GM20431 (cell line): ENCODE measurements at regions not wholly inside any gene's neighbourhood (a gene's known extent, or its start where the extent isn't known, plus 50 kb on each side); places are given as distances from the start of the nearest gene placed in this dataset.
"Not testable (repeated sequence)": the region's sequence is repeated elsewhere in the genome, so short reads cannot be mapped to it uniquely, and the experiment has no call there.

Experiments
- in situ Hi-C: fragments of 300-500 bp; cut with MseI, MboI; formaldehyde crosslinking; loops from one replicate; pipeline ENCODE4 v1.15.0; 2020; ENCODE audit warnings: low sequenced_read_pairs; ENCODE audit not compliant: unreplicated experiment

- in situ Hi-C loops = no loop called here
Measured at GRCh38 chr12:14201291-14201690, 164.2 kb upstream of the ATF7IP start.

DNA sequence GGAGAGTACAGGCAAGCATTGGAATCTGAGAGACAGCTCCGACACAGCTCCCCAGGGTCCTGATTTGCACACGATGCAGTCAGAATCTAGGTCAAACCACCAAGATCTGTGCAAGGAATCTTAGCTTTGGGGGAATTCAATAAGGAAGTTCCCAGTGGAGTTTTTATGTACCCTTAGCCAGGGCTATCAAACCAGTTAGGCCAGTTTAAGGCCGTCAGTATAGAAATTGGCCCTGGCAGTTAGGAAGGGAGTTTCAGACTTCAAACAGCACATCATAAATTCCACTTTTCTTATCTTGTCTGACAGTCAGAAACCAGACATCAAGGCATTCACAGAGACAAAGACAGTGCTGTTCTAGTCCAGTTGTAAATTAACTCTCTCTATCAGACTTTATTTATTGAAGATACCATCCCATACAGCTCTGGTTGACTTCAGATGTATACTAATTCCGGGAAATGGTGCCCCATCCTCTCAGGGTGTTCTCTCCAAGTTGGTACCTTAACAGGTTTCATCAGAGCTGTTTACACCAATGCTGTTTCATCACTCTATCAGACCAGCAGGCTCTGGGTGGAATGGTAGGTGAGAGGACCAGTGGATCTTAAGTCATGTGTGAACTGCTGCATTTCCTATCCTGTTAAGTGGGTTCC lies 157.5 kb upstream of the ATF7IP start:
- in situ Hi-C loops = no loop called here

GRCh38 chr12:14211947-14212387 lies 153.5 kb upstream of the ATF7IP start:
- in situ Hi-C loops = no loop called here

GRCh38 chr12:14213542-14213941 lies 151.9 kb upstream of the ATF7IP start:
- in situ Hi-C loops = no loop called here

DNA sequence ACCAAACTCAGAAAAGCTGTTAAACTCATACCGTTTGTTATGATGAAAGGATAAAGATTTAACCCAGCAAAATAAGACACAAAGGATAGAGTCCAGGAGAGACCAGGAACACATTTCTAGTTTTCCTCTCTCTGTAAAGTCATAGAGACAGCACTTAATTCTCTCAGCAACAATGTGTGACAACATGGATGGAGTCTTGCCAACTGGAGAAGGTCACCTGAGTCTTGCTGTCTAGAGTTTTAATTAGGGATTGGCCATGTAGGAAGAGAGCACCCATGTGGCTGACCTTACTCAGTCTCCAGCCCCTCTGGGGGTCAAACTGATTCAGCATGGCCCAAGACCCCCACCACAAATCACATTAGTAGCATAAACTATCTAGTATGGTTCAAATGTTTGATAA lies 151.0 kb upstream of the ATF7IP start:
- in situ Hi-C loops = no loop called here

GRCh38 chr12:14215949-14216348 lies 149.5 kb upstream of the ATF7IP start:
- in situ Hi-C loops = not testable (repeated sequence)

GRCh38 chr12:14216405-14217294 lies 148.8 kb upstream of the ATF7IP start:
- in situ Hi-C loops = no loop called here

- in situ Hi-C loops = no loop called here
Measured at GRCh38 chr12:14219156-14219555, 146.3 kb upstream of the ATF7IP start.

- in situ Hi-C loops = not testable (repeated sequence)
Measured at GRCh38 chr12:14219670-14220069, 145.8 kb upstream of the ATF7IP start.

- in situ Hi-C loops = loop anchor here (25.0 kb wide), 1 partner anchor 437 kb away; no protein-coding TSS in a partner anchor
Measured at GRCh38 chr12:14225064-14225463, 140.4 kb upstream of the ATF7IP start.

- in situ Hi-C loops = loop anchor here (25.0 kb wide), 1 partner anchor 427 kb away; no protein-coding TSS in a partner anchor
Measured at GRCh38 chr12:14235176-14235575, 130.3 kb upstream of the ATF7IP start.

- in situ Hi-C loops = loop anchor here (25.0 kb wide), 1 partner anchor 426 kb away; no protein-coding TSS in a partner anchor
Measured at GRCh38 chr12:14236641-14237040, 128.8 kb upstream of the ATF7IP start.

GRCh38 chr12:14238221-14238792 lies 127.2 kb upstream of the ATF7IP start:
- in situ Hi-C loops = loop anchor here (25.0 kb wide), 1 partner anchor 424 kb away; no protein-coding TSS in a partner anchor

DNA sequence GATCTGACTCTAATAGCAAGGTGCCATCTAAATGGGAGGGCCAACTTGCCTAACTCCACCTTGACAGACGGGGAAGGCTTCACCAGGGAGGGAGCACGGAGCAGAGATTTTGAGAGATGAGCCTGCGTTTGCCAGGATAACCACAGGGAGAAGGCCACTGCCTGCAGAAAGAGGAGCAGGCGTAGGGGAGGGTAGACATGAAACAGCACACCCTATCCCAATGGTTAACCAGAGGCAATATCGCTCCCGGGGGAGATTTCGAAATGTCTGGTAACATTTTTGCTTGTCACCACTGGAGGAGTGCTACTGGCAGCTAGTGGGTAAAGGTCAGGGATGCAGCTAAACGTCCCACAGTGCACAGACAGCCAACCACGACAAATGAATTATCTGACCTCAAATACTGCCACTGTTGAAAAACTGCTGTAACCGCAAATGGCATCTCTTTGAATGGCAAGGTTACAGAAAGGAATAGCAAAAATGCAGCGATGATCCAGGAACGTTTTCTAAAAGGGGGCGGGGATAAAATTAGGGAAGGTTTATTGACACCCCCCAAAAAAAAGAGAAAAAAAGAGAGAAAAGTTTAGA lies 126.0 kb upstream of the ATF7IP start:
- in situ Hi-C loops = loop anchor here (25.0 kb wide), 1 partner anchor 423 kb away; no protein-coding TSS in a partner anchor

- in situ Hi-C loops = loop anchor here (25.0 kb wide), 1 partner anchor 422 kb away; no protein-coding TSS in a partner anchor
Measured at GRCh38 chr12:14239935-14240872, 125.3 kb upstream of the ATF7IP start.

GRCh38 chr12:14240873-14241220 lies 124.6 kb upstream of the ATF7IP start:
- in situ Hi-C loops = loop anchor here (25.0 kb wide), 1 partner anchor 421 kb away; no protein-coding TSS in a partner anchor

DNA sequence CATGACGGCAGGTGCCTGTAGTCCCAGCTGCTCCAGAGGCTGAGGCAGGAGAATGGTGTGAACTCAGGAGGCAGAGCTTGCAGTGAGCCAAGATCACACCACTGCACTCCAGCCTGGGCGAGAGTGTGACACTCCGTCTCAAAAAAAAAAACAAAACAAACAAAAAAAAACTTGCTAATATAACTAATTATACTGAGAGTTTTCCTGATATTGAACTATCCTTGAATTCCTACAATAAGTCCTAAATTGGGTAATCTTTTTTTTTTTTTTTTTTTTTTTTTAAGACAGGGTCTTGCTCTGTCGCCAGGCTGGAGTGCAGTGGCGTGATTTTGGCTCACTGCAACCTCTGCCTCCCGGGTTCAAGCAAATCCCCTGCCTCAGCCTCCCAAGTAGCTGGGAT lies 122.7 kb upstream of the ATF7IP start:
- in situ Hi-C loops = loop anchor here (25.0 kb wide), 1 partner anchor 419 kb away; no protein-coding TSS in a partner anchor

GRCh38 chr12:14243941-14244340 lies 121.5 kb upstream of the ATF7IP start:
- in situ Hi-C loops = loop anchor here (25.0 kb wide), 1 partner anchor 418 kb away; no protein-coding TSS in a partner anchor
